HG03558 (cell line): ENCODE measurements at regions not wholly inside any gene's neighbourhood (a gene's known extent, or its start where the extent isn't known, plus 50 kb on each side); places are given as distances from the start of the nearest gene placed in this dataset.

Source experiments
- ATAC-seq: cut with Tn5 transposase; IDR thresholded peaks from one replicate; pipeline ENCODE4 v1.9.1; 2021; ENCODE audit warnings: moderate number of reproducible peaks; ENCODE audit not compliant: unreplicated experiment; ENCODE audit errors: extremely low read depth

DNA sequence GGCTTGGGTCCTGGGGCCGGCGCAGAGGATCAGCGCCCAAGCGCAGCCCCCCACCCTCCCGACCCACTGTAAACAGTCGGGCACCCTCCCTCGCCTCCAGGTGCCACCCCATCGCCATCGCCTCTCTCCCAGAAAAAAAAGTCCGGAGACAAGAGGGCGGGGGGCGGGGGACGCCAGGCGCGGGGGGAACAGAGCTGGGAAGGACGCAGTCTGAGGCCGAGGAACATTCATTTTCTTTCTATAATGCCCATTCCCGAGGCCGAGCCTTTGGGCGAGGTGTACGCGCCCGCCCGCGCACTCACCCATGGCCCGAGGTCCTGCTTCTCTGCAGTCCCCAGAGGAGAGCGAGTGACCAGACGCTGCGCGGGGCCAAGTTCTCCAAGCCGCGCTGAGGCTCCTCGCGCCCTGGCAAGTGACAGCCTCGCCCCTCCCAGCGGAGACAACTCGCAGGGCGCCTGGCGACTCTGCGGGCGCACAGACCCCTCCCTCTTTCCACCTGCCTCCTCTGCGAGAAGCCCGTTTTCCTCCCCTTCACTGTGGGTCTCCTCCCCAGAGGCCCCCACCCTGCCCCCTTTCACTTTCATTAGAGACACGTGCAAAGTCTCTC, 63.5 kb upstream of the WDR17 start:
- ATAC-seq = peak; percentile 64

- ATAC-seq = no peak
These were observed 59.9 kb upstream of the WDR17 start for GRCh38 chr4:176005766-176006165.

DNA sequence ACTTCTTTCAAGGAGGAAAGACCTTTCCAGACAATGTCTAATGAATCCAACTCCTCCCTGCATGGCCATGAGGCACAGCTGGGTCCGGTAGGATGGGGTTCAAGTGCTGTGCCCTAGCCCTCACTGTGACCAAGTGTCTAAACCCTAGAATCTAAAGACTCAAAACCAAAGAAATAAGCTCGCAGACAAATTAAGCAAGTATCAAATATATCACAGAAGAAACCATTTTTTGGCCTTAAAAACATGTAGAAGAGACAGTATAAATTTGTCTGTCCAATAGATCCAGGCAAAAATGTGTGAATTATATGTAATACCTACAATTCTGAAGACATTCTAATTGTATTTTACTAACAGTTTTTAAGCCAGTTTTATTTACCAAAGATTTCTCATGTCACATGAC, 56.4 kb upstream of the WDR17 start:
- no peak for ATAC-seq

DNA sequence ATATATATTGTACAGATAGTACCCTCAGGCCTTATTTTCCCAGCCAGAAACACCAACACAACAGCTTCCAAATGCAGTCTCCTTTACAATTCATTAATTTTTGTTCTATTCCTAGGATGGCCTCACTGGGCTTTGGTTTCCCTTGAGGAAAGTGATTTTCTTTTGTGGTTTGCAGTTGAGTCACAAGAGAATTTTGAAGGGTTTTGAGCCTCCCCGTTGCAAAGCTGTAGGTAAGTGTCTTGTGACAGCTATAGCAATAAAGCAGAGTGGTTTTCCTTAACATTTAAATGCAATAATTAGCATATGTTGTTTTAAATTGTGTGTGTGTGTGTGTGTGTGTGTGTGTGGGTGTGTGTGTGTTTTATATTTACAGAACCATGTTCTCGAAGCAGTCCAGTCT, 54.1 kb upstream of the WDR17 start:
- ATAC-seq = no peak

- peak; percentile 86 for ATAC-seq
These were observed 52.0 kb upstream of the WDR17 start for GRCh38 chr4:176013476-176014247.

DNA sequence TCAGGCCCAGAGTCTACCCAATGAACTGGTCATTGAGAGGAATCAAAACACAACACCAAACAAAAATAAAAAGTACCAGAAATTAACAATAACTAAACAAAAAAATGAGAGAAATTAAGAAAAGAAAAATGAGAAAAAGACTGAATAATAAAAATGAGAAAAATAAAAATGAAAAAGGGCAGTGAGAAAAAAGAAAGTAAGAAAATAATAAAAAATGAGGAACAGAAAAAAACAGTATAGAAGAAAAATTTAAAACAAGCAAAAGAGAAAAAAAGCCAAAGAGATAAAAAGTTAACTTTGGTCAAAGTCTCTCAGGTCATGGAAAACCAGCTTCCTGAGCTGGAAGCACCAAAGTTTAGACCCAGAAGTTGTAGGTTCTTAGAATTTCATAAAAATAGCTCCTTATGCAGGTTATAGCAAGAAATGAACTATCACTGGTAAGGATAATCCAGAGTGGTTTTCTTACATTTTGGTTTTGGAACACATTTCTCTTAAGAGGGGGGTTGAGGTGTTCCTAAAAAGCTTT, 51.0 kb upstream of the WDR17 start:
- no peak for ATAC-seq
